HuH-7.5 (cell line): ENCODE measurements at regions not wholly inside any gene's neighbourhood (a gene's known extent, or its start where the extent isn't known, plus 50 kb on each side); places are given as distances from the start of the nearest gene placed in this dataset.

Experiments used
- DNase-seq: peaks from one replicate; pipeline ENCODE4 v3.0.0; 2011; ENCODE audit warnings: low spot score

GRCh38 chr10:129375912-129376311 lies 91.1 kb upstream of the MGMT start:
- no peak for DNase-seq

DNA sequence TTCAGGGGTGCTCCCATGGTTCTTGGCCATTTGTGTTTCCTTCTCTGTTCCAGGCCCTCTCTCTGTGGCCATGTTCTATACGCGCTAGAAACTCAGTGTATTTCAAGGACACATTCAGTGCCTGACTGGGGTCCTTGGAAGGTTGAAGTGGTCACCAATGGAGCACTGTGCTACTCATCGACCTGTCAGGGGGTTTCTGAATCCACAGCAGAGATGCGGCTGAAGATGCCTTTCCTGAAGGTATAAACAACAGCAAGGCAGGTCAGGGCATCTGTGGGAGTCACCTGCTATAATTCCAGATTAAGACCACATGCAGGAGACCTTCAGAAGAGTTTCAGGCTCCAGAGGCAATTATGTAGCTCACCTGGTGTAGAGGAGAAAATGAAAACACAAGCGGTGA lies 86.8 kb upstream of the MGMT start:
- no peak for DNase-seq

DNA sequence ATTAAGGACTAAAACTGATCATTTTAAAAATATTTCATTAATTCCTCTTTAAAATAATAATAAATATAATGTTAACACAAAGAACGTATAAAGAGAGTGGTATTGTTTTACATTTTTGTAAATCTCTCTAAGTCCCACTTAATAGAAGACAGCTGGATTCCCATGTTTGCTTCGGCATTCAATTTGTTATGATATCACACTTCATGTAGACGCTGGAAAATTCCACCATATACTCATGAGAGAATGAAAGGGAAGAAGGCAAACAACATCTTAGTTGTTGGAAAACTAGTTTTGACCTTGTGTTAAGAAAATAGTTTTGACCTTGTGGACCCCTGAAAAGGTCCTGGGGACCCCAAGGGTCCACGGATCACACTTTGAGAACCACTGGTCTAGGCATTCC lies 85.3 kb upstream of the MGMT start:
- no peak for DNase-seq

DNA sequence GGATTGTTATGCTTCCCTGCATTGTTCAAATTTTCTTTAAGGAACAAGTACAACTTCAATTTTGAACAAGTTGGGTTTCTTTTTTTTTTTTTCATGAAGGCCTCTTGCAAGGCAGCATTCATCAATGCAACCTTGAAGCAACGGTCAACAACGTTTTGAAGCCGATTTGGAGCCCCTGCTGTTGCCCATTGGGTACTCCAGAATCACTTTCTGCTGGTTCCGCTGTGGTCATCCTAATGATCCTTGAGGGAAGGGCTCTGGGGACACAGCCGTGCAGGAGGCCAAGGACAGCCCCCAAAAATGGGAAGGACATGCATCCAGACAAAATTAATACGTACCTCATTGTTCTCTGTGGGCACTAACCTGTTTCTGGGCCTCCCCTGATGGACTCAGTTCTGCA lies 84.6 kb upstream of the MGMT start:
- DNase-seq = no peak

DNA sequence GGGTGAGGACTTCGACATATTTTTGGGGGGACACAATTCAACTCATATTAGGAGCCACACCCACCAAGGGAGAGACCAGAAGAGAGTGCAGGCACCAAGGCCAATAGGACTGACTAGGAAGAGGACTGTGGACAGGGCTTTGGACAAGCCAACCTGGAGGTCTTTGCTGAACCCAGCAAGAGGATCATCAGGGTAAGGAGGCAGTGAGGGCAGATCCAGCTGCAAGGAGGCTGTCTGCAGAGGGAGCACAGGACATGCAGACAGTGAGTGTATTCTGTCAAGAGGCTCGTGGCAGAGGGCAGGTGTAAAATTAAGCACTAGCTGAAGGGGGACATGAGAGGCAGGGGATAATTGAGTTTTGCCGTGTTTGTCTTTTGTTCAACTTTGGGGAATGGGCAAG lies 83.4 kb upstream of the MGMT start:
- no peak for DNase-seq

DNA sequence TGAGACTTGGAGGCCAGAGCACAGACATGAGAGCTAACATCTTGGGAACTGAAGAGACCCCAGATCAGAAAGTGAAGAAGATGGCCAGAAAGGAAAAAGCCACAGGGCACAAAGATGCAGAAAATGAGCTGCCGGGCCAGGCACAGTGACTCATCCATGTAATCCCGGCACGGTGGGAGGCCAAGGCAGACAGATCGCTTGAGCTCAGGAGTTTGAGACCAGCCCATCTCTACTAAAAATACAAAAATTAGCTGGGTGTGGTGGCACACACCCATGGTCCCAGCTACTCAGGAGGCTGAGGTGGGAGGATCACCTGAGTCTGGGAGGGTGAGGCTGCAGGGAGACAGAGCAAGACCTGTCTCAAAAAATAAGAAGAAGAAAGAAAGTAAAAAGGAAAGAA lies 81.4 kb upstream of the MGMT start:
- no peak for DNase-seq

DNA sequence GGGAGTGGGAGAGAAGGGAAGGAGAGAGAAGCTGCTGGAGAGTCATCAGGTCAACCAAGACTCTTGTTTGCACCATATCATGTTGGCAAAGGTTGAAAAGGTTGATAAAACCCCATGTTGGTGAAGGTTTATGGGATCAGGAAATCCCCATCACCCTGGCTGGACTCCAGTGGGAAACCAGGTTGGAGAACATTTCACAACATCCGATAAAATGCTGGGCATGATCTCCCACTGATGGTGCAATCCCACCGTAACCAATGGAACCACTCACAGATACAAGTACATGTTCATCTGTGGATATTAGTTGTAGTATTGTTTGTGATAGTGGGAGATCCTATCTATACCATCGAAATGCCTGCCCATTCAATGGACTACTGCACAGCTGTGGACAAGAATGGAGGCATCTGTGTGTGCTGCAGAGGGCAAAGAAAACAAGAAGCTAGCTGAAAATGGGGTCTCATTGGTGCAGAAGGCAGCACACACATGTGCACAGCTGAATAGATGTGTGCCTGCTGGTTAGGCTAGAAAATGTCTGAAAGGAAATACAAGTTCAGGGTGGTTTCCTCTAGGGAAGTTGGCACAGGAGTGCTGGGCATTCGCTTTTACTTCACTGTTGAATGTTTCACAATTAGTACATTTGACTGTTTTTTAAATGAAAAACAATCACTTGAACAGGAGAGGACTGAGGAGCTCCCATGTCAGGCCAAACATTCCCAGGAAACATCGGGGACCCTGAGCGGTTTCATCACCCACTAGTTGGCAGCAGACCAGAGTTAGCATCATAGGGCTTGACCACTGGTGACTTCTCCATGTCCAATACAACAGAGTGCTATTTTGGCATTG lies 80.4 kb upstream of the MGMT start:
- DNase-seq = no peak

- DNase-seq = no peak
Observed at GRCh38 chr10:129387258-129387525, 79.8 kb upstream of the MGMT start.

DNA sequence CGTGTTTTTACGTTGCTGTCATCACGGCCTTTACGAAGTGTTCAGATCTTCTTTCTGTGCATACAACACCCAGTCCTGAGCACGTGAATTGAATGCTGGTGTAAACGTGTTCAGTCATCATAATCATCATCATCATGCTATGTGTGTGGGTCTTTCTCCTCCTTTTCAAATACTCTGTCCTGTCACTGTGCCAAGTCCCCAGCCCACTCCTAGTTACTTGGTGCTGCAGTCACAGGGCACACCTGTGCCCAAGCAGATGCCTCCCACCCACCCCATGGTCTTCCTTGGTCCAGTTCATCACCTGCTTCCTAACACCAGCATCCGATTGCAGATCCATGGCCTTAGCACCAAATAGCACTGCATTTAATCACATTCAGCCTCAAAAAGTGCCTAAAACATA lies 78.6 kb upstream of the MGMT start:
- no peak for DNase-seq

- no peak for DNase-seq
Observed at GRCh38 chr10:129389194-129389593, 77.8 kb upstream of the MGMT start.

DNA sequence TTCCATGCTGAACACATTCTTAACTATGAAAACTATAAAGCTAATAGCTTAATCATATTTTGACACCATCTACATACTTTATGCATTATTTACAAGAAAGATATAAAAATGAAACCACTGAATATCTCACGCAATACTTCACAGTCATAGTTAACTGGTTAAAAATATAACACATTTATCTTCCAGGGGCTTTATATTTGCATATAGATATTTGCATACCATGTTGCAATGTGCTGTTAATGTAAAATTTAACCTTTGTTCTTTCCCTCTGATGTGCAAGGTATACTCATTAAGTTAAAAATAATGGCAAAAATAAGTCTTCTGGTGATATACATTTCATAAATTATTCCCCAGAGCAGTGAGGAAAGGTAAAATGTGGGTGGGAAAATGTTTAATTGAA lies 76.9 kb upstream of the MGMT start:
- DNase-seq = no peak

DNA sequence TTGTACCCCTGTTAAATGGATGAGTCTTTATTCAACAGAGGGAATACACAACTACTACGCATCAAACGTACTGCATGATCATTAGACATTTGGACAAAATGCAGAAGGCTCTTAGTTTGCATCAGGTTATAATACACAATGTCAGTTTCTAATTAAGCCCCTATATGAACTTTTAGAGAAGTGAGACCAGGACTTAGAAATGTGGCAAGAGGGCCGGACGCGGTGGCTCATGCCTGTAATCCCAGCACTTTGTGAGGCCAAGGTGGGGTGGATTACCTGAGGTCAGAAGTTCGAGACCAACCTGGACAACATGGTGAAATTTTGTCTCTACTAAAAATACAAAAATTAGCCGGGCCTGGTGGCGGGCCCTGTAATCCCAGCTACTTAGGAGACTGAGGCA lies 76.3 kb upstream of the MGMT start:
- DNase-seq = no peak

GRCh38 chr10:129391464-129391863 lies 75.6 kb upstream of the MGMT start:
- no peak for DNase-seq

- DNase-seq = no peak
Observed at GRCh38 chr10:129392855-129393254, 74.2 kb upstream of the MGMT start.

- no peak for DNase-seq
Observed at GRCh38 chr10:129393812-129394211, 73.2 kb upstream of the MGMT start.

DNA sequence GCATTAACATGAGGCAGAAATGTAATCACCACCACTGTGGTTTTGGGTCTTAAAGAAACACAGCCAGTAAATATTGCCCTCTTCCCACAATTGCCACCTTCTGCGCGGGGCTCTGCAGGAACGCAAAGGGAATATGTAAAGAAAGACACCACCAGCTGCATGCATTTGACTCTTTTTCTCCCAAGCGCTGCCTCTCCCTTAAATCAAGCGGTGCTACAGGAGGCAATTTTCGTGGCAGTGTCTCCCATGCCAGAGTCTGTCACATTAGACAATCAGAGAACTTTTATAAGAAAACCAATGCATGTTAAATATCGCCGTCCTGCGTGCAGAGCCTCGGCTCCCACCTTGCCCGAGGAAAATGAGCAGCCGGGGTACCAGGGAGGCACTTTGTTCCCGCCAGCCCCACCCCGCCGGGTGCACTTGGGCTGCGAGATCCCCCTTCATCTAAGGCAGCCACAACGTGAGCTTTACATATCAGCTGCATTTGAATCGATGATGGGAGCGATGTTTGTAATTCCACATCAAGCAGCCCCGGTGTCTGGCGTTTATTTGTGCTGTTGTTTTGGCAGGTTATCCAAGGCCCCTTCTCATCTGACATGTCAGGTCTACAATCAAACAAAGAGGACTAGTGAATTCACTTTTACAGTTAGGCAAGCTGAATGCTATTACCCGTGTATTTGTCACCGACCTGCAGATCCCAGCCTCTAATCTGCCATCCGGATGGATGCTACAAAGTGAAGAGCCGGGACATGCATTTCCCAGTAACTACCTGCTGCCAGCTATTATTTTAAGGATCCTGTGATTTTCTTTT lies 72.3 kb upstream of the MGMT start:
- DNase-seq = no peak

GRCh38 chr10:129396021-129396722 lies 70.9 kb upstream of the MGMT start:
- no peak for DNase-seq

DNA sequence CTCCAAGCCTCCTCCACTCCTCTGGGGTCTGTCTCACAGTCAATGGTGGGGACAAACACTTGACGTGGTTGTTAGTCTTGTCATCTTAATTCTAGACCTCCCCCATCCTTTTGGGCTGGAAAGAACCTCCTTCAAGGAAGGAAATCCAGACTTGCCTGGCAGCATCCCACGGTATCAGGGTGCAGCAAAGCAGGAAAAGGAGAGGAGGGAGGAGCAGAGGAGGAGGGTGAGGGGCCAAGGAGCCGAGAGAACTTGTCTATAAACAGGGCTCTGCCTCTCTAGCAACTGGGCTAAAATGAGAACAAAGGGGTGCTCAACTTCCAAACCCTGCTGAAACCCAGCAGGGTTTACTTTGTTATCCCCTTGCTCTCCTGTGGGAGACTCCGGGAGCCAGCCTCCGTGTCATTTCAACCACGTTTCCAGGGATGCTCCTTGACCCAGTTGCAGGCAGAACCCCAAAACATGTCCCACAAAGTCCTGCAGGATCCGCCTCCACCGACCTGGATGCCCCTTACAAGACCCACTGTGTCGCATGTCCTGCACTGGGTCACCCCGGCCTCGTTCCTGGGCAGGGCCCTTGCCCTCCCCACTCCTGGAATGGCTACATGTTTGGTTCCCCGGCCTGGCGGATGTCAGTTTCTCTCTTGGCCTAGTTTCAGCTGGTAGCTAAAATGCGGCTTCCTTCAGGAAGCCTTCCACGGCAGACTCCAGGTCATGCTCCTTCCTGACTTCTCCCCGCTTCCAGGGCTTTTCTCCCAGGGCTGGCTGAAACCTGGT lies 69.7 kb upstream of the MGMT start:
- no peak for DNase-seq

DNA sequence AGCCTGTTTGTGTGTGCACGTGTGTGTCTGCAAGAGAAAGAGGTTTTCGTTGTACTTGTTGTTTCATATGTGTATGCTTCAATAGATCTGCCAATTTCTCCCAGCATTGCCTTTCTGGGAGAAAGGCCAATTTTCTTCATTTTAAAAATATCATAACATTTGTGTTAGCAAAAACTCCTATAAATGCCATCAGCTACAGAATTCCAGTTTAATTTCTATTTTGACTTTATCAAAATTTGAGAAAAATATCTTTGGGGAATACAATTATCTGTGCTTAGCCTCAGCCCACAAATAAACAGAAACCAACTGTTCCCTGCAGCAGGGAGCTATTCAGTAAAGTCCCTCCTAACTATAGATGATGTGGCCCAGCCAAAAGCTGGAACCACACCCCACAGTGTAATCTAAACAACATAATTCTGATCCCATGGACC lies 68.3 kb upstream of the MGMT start:
- no peak for DNase-seq

DNA sequence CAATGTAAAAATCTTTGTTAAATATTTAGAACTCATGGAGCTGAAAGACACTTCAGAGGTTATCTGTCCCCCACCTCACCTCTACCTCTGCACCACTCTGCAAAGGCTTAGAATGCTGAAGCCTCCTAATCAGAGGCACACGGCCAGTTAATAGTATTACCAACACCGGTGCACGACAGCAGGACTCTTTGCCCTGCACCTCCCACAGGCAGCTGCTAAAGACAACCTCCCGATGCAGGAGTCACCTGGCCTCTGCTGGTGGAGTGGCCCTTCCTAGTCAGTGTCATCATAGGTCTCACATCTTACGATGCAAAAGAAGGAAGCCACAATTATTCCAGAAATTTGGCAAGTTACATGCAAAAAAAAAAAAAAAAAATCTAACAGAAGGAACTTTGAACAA lies 66.6 kb upstream of the MGMT start:
- no peak for DNase-seq

- DNase-seq = no peak
Observed at GRCh38 chr10:129402459-129402858, 64.6 kb upstream of the MGMT start.

DNA sequence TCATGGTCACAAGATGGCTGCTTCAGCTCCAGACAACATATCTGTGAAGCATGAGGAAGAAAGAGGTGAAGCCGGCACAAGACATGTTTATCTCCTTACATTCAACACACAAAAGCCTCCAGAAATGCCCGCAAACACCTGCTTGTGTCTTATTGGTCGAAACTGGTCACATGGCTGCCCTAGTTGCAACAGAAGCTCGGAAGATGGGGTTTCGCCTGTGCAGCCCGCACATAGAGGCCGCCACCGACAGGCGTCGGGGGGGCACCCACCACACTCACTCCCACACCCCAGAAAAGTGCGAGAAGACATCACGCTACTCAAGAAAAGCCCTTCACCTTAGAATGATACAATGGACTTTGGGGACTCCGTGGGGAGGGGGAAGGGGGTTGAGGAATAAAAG lies 63.0 kb upstream of the MGMT start:
- DNase-seq = no peak
